ENCODE measurements at regions not wholly inside any gene's neighbourhood (a gene's known extent, or its start where the extent isn't known, plus 50 kb on each side); places are given as distances from the start of the nearest gene placed in this dataset.
"Not testable (repeated sequence)": the region's sequence is repeated elsewhere in the genome, so short reads cannot be mapped to it uniquely, and the experiment has no call there.

GRCh38 chr13:105847527-105848291, 687.8 kb downstream of the EFNB2 start:
- DNase-seq (ENCODE audit: low spot score), result no peak

- DNase-seq (ENCODE audit: low spot score), result no peak
Observed at GRCh38 chr13:105846923-105847322, 688.5 kb downstream of the EFNB2 start.

GRCh38 chr13:105841286-105841685, 694.2 kb downstream of the EFNB2 start:
- no peak for DNase-seq (ENCODE audit: low spot score)

- DNase-seq (ENCODE audit: low spot score), result no peak
Observed at GRCh38 chr13:105838231-105838630, 697.2 kb downstream of the EFNB2 start.

- DNase-seq (ENCODE audit: low spot score), result not testable (repeated sequence)
Observed at GRCh38 chr13:105837295-105837694, 698.2 kb downstream of the EFNB2 start.

GRCh38 chr13:105830821-105831220, 704.6 kb downstream of the EFNB2 start:
- DNase-seq (ENCODE audit: low spot score), result no peak

- no peak for DNase-seq (ENCODE audit: low spot score)
Observed at GRCh38 chr13:105827111-105827809, 708.2 kb downstream of the EFNB2 start.

- no peak for DNase-seq (ENCODE audit: low spot score)
Observed at GRCh38 chr13:105825071-105825470, 710.4 kb downstream of the EFNB2 start.

GRCh38 chr13:105821337-105821736, 714.1 kb downstream of the EFNB2 start:
- DNase-seq (ENCODE audit: low spot score), result no peak

GRCh38 chr13:105820415-105820814, 715.0 kb downstream of the EFNB2 start:
- DNase-seq (ENCODE audit: low spot score), result no peak

GRCh38 chr13:105817498-105817897, 718.0 kb downstream of the EFNB2 start:
- DNase-seq (ENCODE audit: low spot score), result no peak

GRCh38 chr13:105816994-105817393, 718.5 kb downstream of the EFNB2 start:
- DNase-seq (ENCODE audit: low spot score), result no peak

GRCh38 chr13:105814902-105815250, 720.6 kb downstream of the EFNB2 start:
- DNase-seq (ENCODE audit: low spot score), result no peak

GRCh38 chr13:105814219-105814901, 721.1 kb downstream of the EFNB2 start:
- DNase-seq (ENCODE audit: low spot score), result no peak

- no peak for DNase-seq (ENCODE audit: low spot score)
Observed at GRCh38 chr13:105806628-105806920, 728.9 kb downstream of the EFNB2 start.

GRCh38 chr13:105805892-105806627, 729.4 kb downstream of the EFNB2 start:
- no peak for DNase-seq (ENCODE audit: low spot score)

- DNase-seq (ENCODE audit: low spot score), result no peak
Observed at GRCh38 chr13:105804561-105805190, 730.8 kb downstream of the EFNB2 start.

- DNase-seq (ENCODE audit: low spot score), result no peak
Observed at GRCh38 chr13:105799155-105799554, 736.3 kb downstream of the EFNB2 start.

GRCh38 chr13:105798541-105798940, 736.9 kb downstream of the EFNB2 start:
- DNase-seq (ENCODE audit: low spot score), result no peak

- no peak for DNase-seq (ENCODE audit: low spot score)
Observed at GRCh38 chr13:105796081-105796480, 739.4 kb downstream of the EFNB2 start.

- DNase-seq (ENCODE audit: low spot score), result no peak
Observed at GRCh38 chr13:105790923-105791322, 744.5 kb downstream of the EFNB2 start.

- no peak for DNase-seq (ENCODE audit: low spot score)
Observed at GRCh38 chr13:105788530-105788929, 746.9 kb downstream of the EFNB2 start.
